Neural progenitor cell (in vitro differentiated cells): ENCODE measurements at regions not wholly inside any gene's neighbourhood (a gene's known extent, or its start where the extent isn't known, plus 50 kb on each side); places are given as distances from the start of the nearest gene placed in this dataset.

Experiments used
- DNase-seq: peaks from one replicate; pipeline ENCODE4 v3.0.0-alpha.2; 2016; ENCODE audit warnings: low spot score
- H2AFZ ChIP-seq: fragments of 200-600 bp; sonication (generic); replicated peaks from 2 replicates; pipeline ENCODE4 v1.6.1; 2016; ENCODE audit warnings: antibody characterized with exemption
- H3F3A ChIP-seq: fragments of 200-600 bp; sonication (generic); 2 replicates; pipeline ENCODE4 v1.6.1; 2016; ENCODE audit warnings: antibody characterized with exemption, low read depth
- H3K27ac ChIP-seq: fragments of 200-600 bp; sonication (generic); 2 replicates; pipeline ENCODE4 v1.5.1; 2016; ENCODE audit warnings: mild to moderate bottlenecking
- H3K27me3 ChIP-seq: fragments of 200-600 bp; sonication (generic); 2 replicates; pipeline ENCODE4 v1.6.1; 2016; ENCODE audit warnings: mild to moderate bottlenecking, moderate library complexity
- H3K36me3 ChIP-seq: fragments of 200-600 bp; sonication (generic); 2 replicates; pipeline ENCODE4 v1.5.1; 2016
- H3K4me1 ChIP-seq: fragments of 200-600 bp; sonication (generic); 2 replicates; pipeline ENCODE4 v1.6.1; 2016; ENCODE audit warnings: mixed run types
- H3K4me2 ChIP-seq: fragments of 200-600 bp; sonication (generic); 2 replicates; pipeline ENCODE4 v1.6.1; 2016
- H3K4me3 ChIP-seq: fragments of 200-600 bp; sonication (generic); 2 replicates; pipeline ENCODE4 v1.5.1; 2016
- H3K79me2 ChIP-seq: fragments of 200-600 bp; sonication (generic); 2 replicates; pipeline ENCODE4 v1.6.1; 2016; ENCODE audit warnings: low read depth
- H3K9ac ChIP-seq: fragments of 200-600 bp; sonication (generic); 2 replicates; pipeline ENCODE4 v1.6.1; 2016
- H3K9me3 ChIP-seq: fragments of 200-600 bp; sonication (generic); 2 replicates; pipeline ENCODE4 v1.5.1; 2016; ENCODE audit warnings: low read depth
- H4K20me1 ChIP-seq: fragments of 200-600 bp; sonication (generic); 2 replicates; pipeline ENCODE4 v1.6.1; 2016; ENCODE audit warnings: low read depth
- H3K27ac Mint-ChIP-seq: 3 replicates; pipeline ENCODE4 v1.8.0; 2021; ENCODE audit warnings: mixed read lengths
- H3K27me3 Mint-ChIP-seq: 2 replicates; pipeline ENCODE4 v1.8.0; 2022; ENCODE audit warnings: low read depth, mild to moderate bottlenecking, inconsistent platforms, moderate library complexity, mixed read lengths; ENCODE audit not compliant: insufficient read depth
- H3K36me3 Mint-ChIP-seq: 3 replicates; pipeline ENCODE4 v1.8.0; 2021; ENCODE audit warnings: mixed read lengths
- H3K4me1 Mint-ChIP-seq: 3 replicates; pipeline ENCODE4 v1.8.0; 2021; ENCODE audit warnings: mixed read lengths
- H3K4me3 Mint-ChIP-seq: 3 replicates; pipeline ENCODE4 v1.8.0; 2021; ENCODE audit warnings: mild to moderate bottlenecking, moderate library complexity, mixed read lengths
- H3K9me3 Mint-ChIP-seq: 3 replicates; pipeline ENCODE4 v1.8.0; 2020; ENCODE audit warnings: mixed read lengths
- EZH2 ChIP-seq: fragments of 200-600 bp; sonication (generic); IDR thresholded peaks from 2 replicates; pipeline ENCODE4 v1.6.1; 2017; ENCODE audit warnings: antibody characterized with exemption, mild to moderate bottlenecking, moderate library complexity
- EZH2phosphoT487 ChIP-seq: fragments of 200-600 bp; sonication (generic); IDR thresholded peaks from 2 replicates; pipeline ENCODE4 v1.6.1; 2017; ENCODE audit warnings: antibody characterized with exemption
- TF ChIP-seq, protein P1 (sequence below): fragments of 200-600 bp; sonication (generic); IDR thresholded peaks from 2 replicates; pipeline ENCODE4 v1.5.1; 2017; ENCODE audit warnings: antibody characterized with exemption, mild to moderate bottlenecking

DNA sequence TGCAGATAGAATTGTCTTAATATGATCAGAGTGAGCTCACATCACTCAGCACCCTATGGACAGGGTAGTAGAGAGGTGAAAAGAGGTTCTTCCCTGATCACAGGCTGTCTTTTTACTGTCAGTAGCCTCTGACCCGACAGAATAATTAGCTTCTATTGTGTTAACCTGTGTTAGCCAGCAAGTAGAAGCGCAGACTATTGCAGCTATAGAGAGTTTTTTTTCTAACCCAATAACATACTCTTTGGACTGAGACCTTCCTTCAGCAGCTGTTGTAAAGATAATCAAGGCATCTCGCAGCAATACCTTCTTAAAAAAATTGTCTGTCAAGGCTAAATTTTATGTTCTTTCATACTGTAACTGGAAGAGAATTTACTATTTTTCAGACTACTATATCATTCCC, 670.4 kb downstream of the ADCYAP1 start:
- Histone ChIP-seq H3K9me3 (no peaks in the 10 kb centered on the region), H3K4me3 (no peak overlapping the region), H3K4me1 (peaks cover 9% of the 10 kb centered on the region), H3K4me2 (no peak overlapping the region), H3K9ac (no peak overlapping the region), H3K36me3 (no peaks in the 10 kb centered on the region), H3K79me2 (no peaks in the 10 kb centered on the region), H2AFZ (no peak overlapping the region), H3F3A (no peaks in the 10 kb centered on the region), H3K27ac (no peak overlapping the region), H4K20me1 (no peaks in the 10 kb centered on the region), H3K27me3 (no peaks in the 10 kb centered on the region)
- TF ChIP-seq EZH2phosphoT487, result no peak
- no peaks in the 10 kb centered on the region for H3K9me3 Mint-ChIP-seq
- H3K27ac Mint-ChIP-seq, result no peak overlapping the region
- H3K36me3 Mint-ChIP-seq, result no peaks in the 10 kb centered on the region
- H3K27me3 Mint-ChIP-seq, result no peaks in the 10 kb centered on the region
- no peak overlapping the region for H3K4me3 Mint-ChIP-seq
- no peaks in the 10 kb centered on the region for H3K4me1 Mint-ChIP-seq
- peak; percentile 27 for DNase-seq

- no peak for DNase-seq
- no peaks in the 10 kb centered on the region for H3K36me3 ChIP-seq
- no peak overlapping the region for H3K27ac ChIP-seq
- H4K20me1 ChIP-seq, result no peaks in the 10 kb centered on the region
- no peak overlapping the region for H3K27ac Mint-ChIP-seq
- H3K9ac ChIP-seq, result no peak overlapping the region
- no peaks in the 10 kb centered on the region for H3K79me2 ChIP-seq
- no peak overlapping the region for H3K4me3 Mint-ChIP-seq
- no peak overlapping the region for H3K4me3 ChIP-seq
- H3K9me3 ChIP-seq, result no peaks in the 10 kb centered on the region
- no peaks in the 10 kb centered on the region for H3F3A ChIP-seq
- H3K4me2 ChIP-seq, result no peak overlapping the region
- TF ChIP-seq, protein P1, sequence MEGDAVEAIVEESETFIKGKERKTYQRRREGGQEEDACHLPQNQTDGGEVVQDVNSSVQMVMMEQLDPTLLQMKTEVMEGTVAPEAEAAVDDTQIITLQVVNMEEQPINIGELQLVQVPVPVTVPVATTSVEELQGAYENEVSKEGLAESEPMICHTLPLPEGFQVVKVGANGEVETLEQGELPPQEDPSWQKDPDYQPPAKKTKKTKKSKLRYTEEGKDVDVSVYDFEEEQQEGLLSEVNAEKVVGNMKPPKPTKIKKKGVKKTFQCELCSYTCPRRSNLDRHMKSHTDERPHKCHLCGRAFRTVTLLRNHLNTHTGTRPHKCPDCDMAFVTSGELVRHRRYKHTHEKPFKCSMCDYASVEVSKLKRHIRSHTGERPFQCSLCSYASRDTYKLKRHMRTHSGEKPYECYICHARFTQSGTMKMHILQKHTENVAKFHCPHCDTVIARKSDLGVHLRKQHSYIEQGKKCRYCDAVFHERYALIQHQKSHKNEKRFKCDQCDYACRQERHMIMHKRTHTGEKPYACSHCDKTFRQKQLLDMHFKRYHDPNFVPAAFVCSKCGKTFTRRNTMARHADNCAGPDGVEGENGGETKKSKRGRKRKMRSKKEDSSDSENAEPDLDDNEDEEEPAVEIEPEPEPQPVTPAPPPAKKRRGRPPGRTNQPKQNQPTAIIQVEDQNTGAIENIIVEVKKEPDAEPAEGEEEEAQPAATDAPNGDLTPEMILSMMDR, result no peak
- TF ChIP-seq EZH2phosphoT487, result no peak
- TF ChIP-seq EZH2, result no peak
- H3K27me3 Mint-ChIP-seq, result no peaks in the 10 kb centered on the region
- no peaks in the 10 kb centered on the region for H3K27me3 ChIP-seq
- H2AFZ ChIP-seq, result no peak overlapping the region
- H3K4me1 ChIP-seq, result peaks cover 9% of the 10 kb centered on the region
- no peaks in the 10 kb centered on the region for H3K9me3 Mint-ChIP-seq
- H3K4me1 Mint-ChIP-seq, result peaks cover 8% of the 10 kb centered on the region
- H3K36me3 Mint-ChIP-seq, result no peaks in the 10 kb centered on the region
Observed at GRCh38 chr18:1578505-1578904, 673.8 kb downstream of the ADCYAP1 start.

DNA sequence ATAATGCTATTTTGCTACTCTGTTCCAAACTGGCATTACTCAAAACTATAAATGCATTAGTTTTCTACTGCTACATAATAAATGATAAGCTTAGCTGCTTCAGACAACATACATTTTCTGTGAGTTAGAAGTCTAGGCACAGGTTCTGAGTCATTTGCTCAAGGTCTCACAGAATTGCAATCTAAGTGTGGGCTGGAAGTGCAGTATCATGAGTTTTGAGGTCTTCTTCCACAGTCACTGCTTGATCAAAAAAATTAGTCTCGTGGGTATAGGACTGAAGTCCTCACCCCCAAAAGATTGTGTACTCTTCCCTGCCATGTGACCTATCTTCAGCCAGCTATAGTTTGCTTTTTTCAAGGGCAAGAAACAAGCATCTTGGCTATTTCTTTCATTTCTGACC, 676.9 kb downstream of the ADCYAP1 start:
- Mint-ChIP-seq H3K27me3 (no peaks in the 10 kb centered on the region), H3K27ac (no peak overlapping the region), H3K9me3 (no peaks in the 10 kb centered on the region), H3K4me3 (no peak overlapping the region), H3K36me3 (no peaks in the 10 kb centered on the region), H3K4me1 (peaks cover 8% of the 10 kb centered on the region)
- Histone ChIP-seq H3K79me2 (no peaks in the 10 kb centered on the region), H3K27me3 (peaks cover 7% of the 10 kb centered on the region), H3K4me2 (no peak overlapping the region), H3K4me1 (no peaks in the 10 kb centered on the region), H3K27ac (no peak overlapping the region), H3K9ac (no peak overlapping the region), H4K20me1 (no peaks in the 10 kb centered on the region), H3K9me3 (no peaks in the 10 kb centered on the region), H2AFZ (no peak overlapping the region), H3F3A (no peaks in the 10 kb centered on the region), H3K4me3 (no peak overlapping the region), H3K36me3 (no peaks in the 10 kb centered on the region)
- DNase-seq, result no peak
- TF ChIP-seq EZH2 (no peak), EZH2phosphoT487 (no peak)
- TF ChIP-seq, protein P1, result no peak

GRCh38 chr18:1585881-1586488, 681.3 kb downstream of the ADCYAP1 start:
- peaks cover 7% of the 10 kb centered on the region for H3K27me3 ChIP-seq
- TF ChIP-seq EZH2, result no peak
- TF ChIP-seq, protein P1, result peak; percentile 72
- no peaks in the 10 kb centered on the region for H3K4me1 ChIP-seq
- DNase-seq, result peak; percentile 50
- Mint-ChIP-seq H3K4me1 (peaks cover 4% of the 10 kb centered on the region), H3K27ac (no peak overlapping the region), H3K4me3 (no peak overlapping the region), H3K27me3 (no peaks in the 10 kb centered on the region), H3K9me3 (no peaks in the 10 kb centered on the region), H3K36me3 (no peaks in the 10 kb centered on the region)
- H3K36me3 ChIP-seq, result no peaks in the 10 kb centered on the region
- no peaks in the 10 kb centered on the region for H3F3A ChIP-seq
- no peak overlapping the region for H3K27ac ChIP-seq
- H3K79me2 ChIP-seq, result no peaks in the 10 kb centered on the region
- H3K4me3 ChIP-seq, result no peak overlapping the region
- H3K9ac ChIP-seq, result no peak overlapping the region
- no peaks in the 10 kb centered on the region for H4K20me1 ChIP-seq
- H3K4me2 ChIP-seq, result no peak overlapping the region
- no peak overlapping the region for H2AFZ ChIP-seq
- no peaks in the 10 kb centered on the region for H3K9me3 ChIP-seq
